Upper lobe of right lung (tissue), 1 donor: ENCODE measurements at regions not wholly inside any gene's neighbourhood (a gene's known extent, or its start where the extent isn't known, plus 50 kb on each side); places are given as distances from the start of the nearest gene placed in this dataset.
A peak's percentile ranks its signal among the peaks of the same experiment; 100 is the strongest.

Experiments used
- ATAC-seq: fragments of 200-7000 bp; cut with Tn5 transposase; one replicate; pipeline ENCODE4 v1.9.1; 2020; ENCODE audit warnings: mild to moderate bottlenecking, moderate library complexity
- DNase-seq: peaks from one replicate; pipeline ENCODE4 v3.0.0-alpha.2; 2020
- H3K27ac ChIP-seq: fragments of 200-600 bp; one replicate; pipeline ENCODE4 v1.8.0; 2022
- H3K27me3 ChIP-seq: fragments of 200-600 bp; one replicate; pipeline ENCODE4 v1.8.0; 2022; ENCODE audit warnings: mild to moderate bottlenecking
- H3K36me3 ChIP-seq: fragments of 200-600 bp; one replicate; pipeline ENCODE4 v1.8.0; 2022
- H3K4me1 ChIP-seq: fragments of 200-600 bp; one replicate; pipeline ENCODE4 v1.8.0; 2022
- H3K4me3 ChIP-seq: fragments of 200-600 bp; one replicate; pipeline ENCODE4 v1.8.0; 2022; ENCODE audit warnings: mild to moderate bottlenecking
- H3K9me3 ChIP-seq: fragments of 200-600 bp; one replicate; pipeline ENCODE4 v1.8.0; 2022
- CTCF ChIP-seq: fragments of 200-600 bp; IDR thresholded peaks from one replicate; pipeline ENCODE4 v1.8.0; 2022; ENCODE audit warnings: antibody characterized with exemption
- intact Hi-C: fragments of 100-400 bp; cut with DNase I; formaldehyde crosslinking; loops from one replicate; pipeline ENCODE4 v1.11.0; 2022
- donor health status: DM: no; HTN: yes; CAD: no; lungs with severe emphysema.

DNA sequence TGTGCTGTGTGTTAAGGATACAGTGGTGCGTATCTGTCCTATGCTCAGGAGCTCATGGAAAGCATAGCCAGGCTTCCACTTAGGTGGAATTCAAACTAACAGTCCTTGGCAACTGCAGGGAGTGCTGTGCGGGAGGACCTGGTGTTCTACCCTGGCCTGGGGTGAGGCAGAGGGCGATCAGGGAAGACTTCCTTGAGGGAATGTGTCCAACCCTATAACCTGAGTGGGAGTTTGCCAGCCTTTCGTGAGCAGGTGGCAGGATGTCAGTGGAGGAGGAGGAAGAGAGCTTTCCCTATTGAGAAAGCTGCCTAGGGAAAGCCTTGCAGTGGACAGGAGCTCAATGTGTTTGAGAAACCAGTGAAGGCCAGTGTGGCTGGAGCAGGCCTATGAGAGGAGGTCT is 271.1 kb upstream of the C2CD4B start:
- no peak for TF ChIP-seq CTCF
- intact Hi-C loops, result no loop called here
- Histone ChIP-seq H3K27ac (no peak overlapping the region), H3K36me3 (no peaks in the 10 kb centered on the region), H3K4me3 (no peak overlapping the region), H3K27me3 (no peaks in the 10 kb centered on the region), H3K9me3 (no peaks in the 10 kb centered on the region), H3K4me1 (no peaks in the 10 kb centered on the region)
- no peak for DNase-seq
- ATAC-seq, result no peak

DNA sequence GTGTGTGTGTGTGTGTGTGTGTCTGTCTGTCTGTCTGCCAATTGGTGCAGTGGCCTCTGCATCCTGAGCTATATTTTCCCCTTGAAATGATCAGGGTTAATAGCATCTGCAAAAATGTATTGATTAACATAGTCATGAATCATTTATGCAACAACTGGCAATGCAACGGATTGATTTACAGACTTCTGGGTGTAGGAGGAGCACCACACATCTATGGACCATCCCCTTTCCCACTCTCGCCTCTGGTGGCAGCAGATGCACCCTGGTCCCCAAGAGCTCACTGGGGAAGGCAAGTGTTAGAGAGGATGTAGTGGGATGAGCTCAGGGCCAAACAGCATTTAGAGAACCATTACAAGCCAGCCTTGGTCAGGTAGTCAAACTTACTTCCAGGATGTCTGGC is 272.7 kb upstream of the C2CD4B start:
- DNase-seq, result no peak
- no peaks in the 10 kb centered on the region for H3K27me3 ChIP-seq
- H3K4me1 ChIP-seq, result no peaks in the 10 kb centered on the region
- no peak for ATAC-seq
- H3K9me3 ChIP-seq, result no peaks in the 10 kb centered on the region
- no peak overlapping the region for H3K4me3 ChIP-seq
- H3K27ac ChIP-seq, result no peak overlapping the region
- no peaks in the 10 kb centered on the region for H3K36me3 ChIP-seq
- intact Hi-C loops, result no loop called here
- TF ChIP-seq CTCF, result no peak

DNA sequence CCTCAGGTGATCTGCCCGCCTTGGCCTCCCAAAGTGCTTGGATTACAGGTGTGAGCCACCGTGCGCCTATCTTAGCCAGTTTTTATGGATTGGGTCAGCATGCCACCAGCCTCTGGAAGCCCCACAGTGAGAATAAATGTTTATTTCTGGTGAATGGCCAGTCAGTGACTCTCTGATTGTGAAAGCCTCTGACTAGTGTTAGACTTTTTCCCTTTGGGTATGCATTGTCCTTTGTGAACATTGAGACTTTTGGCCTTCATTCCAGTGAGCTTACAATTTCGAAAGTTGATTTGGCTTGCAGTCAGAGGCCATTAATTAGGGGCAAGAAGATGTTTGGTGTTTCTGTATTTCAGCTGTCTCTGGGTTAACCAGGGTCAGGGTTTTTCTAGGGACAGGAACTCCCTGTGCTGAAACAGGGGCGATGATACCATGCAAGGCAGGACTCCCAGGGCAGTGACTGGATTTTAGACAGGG is 274.5 kb upstream of the C2CD4B start:
- ATAC-seq, result peak; percentile 38
- Histone ChIP-seq H3K36me3 (no peaks in the 10 kb centered on the region), H3K4me1 (no peaks in the 10 kb centered on the region), H3K27me3 (no peaks in the 10 kb centered on the region), H3K9me3 (no peaks in the 10 kb centered on the region), H3K27ac (no peak overlapping the region), H3K4me3 (no peak overlapping the region)
- intact Hi-C loops, result no loop called here
- no peak for DNase-seq
- TF ChIP-seq CTCF, result no peak

- Histone ChIP-seq H3K27me3 (no peaks in the 10 kb centered on the region), H3K9me3 (no peaks in the 10 kb centered on the region), H3K36me3 (no peaks in the 10 kb centered on the region), H3K4me1 (no peaks in the 10 kb centered on the region), H3K27ac (no peak overlapping the region), H3K4me3 (no peak overlapping the region)
- ATAC-seq, result no peak
- TF ChIP-seq CTCF, result no peak
- intact Hi-C loops, result no loop called here
- DNase-seq, result no peak
Observed at GRCh38 chr15:62440362-62441105, 275.4 kb upstream of the C2CD4B start.

DNA sequence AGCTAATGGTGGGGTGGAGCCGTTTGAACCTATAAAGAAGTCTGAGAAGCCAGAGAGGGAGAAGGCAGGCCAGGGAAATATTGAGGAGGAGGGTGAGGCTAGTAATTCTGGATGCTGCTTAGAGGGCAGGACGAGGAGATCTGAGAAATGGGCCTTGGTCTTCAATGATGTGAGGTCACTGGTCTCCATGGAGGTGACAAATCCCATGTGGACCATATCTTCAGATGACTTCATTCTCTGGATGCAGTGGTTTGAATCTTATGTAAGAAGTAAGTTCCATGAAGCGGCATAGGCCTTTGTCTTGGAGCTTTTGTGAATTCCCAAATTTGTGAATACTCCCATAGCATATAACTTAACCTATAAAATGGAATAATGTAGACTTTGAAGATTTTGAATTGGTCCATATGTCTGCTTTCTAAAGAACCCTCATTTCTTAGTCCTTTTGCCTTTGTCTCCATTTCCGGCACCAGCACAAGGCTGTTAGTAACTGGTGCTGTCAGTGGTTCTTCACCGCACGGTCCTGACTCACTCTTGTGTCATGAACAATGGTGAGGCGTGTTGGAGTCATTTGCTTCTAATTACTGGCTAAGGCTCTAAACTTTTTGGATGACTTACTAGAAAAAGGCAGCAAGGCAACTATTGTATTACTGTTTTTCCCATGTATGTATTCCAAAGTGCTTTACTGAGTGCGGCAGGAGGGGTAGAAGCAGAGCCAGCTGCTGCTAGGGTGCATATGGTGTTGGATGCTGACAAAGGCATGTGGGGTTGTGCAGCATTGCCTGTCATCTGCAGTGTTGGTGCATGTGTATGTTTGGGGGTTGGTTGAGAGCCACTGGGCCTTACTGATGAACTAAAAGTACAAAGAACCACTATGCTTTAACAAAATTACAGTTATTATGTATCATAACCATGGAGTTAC is 279.3 kb upstream of the C2CD4B start:
- Histone ChIP-seq H3K36me3 (no peaks in the 10 kb centered on the region), H3K27me3 (no peaks in the 10 kb centered on the region), H3K9me3 (no peaks in the 10 kb centered on the region), H3K4me3 (no peak overlapping the region), H3K27ac (no peak overlapping the region), H3K4me1 (no peaks in the 10 kb centered on the region)
- DNase-seq (no peak), ATAC-seq (no peak)
- intact Hi-C loops, result no loop called here
- no peak for TF ChIP-seq CTCF
